ENCODE measurements at regions not wholly inside any gene's neighbourhood (a gene's known extent, or its start where the extent isn't known, plus 50 kb on each side); places are given as distances from the start of the nearest gene placed in this dataset.
A peak's percentile ranks its signal among the peaks of the same experiment; 100 is the strongest.

DNA sequence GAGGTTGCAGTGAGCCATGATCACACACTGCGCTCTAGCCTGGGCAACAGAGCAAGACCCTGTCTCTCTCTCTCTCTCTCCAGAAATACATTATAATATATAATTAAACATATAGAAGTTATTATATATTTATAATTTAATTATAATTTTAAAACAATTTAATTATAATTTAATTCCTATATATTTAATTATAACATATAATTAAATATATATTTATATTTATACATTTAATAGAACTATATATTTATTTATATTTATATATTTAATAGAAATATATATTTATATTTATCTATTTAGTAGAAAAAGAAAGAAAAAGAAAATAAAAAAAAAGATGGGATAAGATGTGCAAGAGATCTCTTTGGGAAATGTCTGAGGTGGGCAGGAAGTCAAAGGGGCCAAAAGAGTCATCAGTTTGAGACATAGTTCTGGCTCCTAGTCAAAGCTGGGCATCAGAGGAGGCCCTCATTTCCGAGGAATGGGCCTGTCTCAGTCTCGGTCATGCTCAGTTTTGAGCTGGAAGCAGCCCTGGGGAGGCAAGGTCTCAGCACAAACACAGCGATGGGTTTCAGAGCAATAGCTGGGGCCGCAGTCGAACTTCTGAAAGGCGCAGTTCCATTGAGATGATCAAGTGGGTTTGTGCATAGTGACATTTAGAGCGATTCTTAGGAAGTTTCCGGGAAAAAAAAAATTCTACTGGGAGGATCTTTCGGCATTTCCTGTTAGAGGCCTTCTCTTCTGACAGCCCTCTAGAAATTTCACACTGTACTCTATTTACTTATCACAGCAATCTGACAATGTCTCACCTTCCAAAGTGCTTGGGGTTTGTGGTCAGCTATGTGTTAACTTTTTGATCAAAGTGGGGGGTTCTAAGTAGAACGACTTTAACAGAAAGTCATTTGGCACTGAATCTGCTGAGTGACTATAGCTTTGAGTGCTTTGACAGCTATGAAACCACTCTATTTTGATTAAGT, 58.7 kb upstream of the GZMB start:
- no peak for DNase-seq

DNA sequence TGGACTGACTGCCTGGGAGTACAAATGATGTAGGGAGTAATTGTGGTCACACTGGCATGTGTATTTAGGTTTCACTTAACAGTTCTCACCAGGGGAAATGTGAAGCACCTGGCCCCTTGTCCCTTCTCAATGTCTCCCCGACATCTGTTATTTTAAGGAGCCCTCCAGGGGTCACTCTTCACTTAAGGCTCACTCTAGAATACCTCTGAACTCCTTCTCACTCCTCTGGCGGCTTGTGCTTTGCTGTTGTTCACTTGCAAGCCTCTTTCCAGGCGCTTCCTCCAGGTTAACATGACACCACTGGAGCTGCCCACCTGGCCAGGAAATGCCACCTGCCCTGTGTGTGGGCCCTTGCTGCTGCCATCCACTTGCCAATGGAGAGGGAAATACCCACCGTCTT, 56.5 kb upstream of the GZMB start:
- DNase-seq, result peak; percentile 14 to 30

DNA sequence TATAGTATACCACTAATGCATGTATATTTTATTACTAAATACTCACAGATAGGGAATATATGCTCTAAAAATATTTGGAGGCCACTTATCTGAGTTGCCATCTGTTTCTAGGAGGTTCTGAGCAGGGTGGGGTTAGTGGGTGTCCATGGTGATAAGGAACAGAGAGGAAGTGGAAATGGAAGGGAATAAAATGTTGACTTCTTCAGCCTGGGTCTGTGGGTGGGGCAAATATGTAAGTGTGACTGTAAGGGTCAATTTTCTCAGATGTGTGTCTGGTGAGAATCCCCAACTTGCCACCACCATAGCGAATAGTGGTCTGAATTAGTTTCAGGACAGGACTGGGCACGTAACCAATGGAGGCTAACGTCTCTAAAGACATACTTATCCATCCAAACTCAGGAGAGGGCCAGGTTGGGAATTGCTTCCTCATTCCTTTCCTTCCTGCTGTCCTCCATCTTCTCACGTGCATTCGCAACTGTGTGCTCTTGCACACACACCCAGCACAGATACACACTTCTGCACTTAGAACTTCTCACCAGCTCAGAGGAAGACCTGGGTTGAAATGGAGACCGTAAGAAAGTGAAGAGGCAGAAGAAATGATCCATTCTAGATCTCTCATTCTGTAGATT, 54.2 kb upstream of the GZMB start:
- DNase-seq, result no peak

Measured in Kasumi-1 (cell line).